ENCODE measurements at regions not wholly inside any gene's neighbourhood (a gene's known extent, or its start where the extent isn't known, plus 50 kb on each side); places are given as distances from the start of the nearest gene placed in this dataset.

DNA sequence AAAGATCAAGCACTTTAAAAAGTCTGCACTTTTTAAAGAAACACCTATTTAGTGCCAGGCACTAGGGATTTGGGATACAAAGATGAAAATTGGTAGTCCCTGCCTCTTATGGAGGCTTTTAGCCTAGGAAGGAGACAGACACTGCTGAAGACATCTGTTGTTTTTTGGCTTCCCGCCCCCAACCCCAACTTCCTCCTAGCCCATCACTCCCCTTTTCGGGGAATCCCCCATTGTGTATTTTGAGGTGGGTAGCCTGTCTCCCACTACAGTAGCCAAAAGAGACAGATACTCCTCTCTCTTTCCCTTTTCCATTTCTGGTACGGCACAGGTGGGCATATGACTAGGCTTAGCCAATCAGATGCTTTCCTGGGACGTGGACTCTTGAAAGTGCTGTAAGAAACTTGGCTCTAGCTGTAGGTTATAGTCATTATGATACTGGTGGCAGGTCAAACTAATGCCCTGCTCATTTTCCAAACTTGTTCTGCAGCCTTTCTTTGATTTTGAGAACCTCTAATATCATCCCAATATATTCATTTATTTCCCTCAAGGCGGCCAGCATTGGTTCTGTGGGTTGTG is 194.6 kb upstream of the RBPJ start:
- TF ChIP-seq, protein P1, sequence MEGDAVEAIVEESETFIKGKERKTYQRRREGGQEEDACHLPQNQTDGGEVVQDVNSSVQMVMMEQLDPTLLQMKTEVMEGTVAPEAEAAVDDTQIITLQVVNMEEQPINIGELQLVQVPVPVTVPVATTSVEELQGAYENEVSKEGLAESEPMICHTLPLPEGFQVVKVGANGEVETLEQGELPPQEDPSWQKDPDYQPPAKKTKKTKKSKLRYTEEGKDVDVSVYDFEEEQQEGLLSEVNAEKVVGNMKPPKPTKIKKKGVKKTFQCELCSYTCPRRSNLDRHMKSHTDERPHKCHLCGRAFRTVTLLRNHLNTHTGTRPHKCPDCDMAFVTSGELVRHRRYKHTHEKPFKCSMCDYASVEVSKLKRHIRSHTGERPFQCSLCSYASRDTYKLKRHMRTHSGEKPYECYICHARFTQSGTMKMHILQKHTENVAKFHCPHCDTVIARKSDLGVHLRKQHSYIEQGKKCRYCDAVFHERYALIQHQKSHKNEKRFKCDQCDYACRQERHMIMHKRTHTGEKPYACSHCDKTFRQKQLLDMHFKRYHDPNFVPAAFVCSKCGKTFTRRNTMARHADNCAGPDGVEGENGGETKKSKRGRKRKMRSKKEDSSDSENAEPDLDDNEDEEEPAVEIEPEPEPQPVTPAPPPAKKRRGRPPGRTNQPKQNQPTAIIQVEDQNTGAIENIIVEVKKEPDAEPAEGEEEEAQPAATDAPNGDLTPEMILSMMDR (IDR thresholded peaks at IDR 0.05), result no peak
- no peak for TF ChIP-seq EZH2 (IDR thresholded peaks at IDR 0.05; ENCODE audit: borderline replicate concordance, insufficient read depth, low read depth, low read length, poor library complexity, severe bottlenecking)
